ACHN (cell line): ENCODE measurements at regions not wholly inside any gene's neighbourhood (a gene's known extent, or its start where the extent isn't known, plus 50 kb on each side); places are given as distances from the start of the nearest gene placed in this dataset.
"Not testable (repeated sequence)": the region's sequence is repeated elsewhere in the genome, so short reads cannot be mapped to it uniquely, and the experiment has no call there.

Experiments
- DNase-seq: peaks from one replicate; pipeline ENCODE4 v3.0.0-alpha.2; 2015
- in situ Hi-C: cut with HindIII; loops from 2 replicates; pipeline ENCODE4 v1.10.0; 2017; ENCODE audit warnings: low sequenced_read_pairs, low pct_ligation_motif_present, low pct_unique_long_range_greater_than_20kb

DNA sequence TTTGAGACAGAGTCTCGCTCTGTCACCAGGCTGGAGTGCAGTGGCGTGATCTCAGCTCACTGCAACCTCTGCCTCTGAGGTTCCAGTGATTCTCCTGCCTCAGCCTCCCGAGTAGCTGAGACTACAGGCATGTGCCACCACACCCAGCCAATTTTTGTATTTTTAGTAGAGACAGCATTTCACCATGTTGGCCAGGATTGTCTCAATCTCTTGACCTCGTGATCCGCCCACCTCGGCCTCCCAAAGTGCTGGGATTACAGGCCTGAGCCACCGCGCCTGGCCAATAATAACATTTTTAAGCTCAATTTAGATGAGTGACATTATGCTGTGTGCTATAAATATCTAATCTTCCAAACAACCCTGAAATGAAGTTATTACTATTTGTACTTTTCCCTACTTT lies 338.8 kb upstream of the VRK2 start:
- in situ Hi-C loops, result not testable (repeated sequence)

DNA sequence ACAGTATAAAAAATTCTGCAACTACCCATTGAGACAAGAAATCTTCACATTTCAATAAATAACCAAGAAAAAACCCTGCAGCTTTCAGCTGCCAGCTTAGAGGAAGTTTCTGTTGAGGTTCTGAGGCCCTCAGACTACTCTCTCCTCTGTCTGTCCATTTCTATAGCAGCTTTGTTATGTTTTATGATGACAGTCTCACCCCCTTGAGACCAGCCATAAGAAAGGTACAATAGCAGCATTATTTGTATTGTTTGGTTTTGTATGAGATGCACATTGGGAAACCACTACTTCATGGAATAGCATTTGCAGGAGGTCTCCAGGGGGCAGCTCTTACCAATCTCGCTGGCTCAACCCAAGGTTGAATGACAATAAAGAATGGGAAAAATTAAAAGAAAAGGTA lies 334.6 kb upstream of the VRK2 start:
- DNase-seq, result no peak
- in situ Hi-C loops, result no loop called here

More for the DNA sequence above, 338.8 kb upstream of the VRK2 start:
- DNase-seq, result not testable (repeated sequence)

DNA sequence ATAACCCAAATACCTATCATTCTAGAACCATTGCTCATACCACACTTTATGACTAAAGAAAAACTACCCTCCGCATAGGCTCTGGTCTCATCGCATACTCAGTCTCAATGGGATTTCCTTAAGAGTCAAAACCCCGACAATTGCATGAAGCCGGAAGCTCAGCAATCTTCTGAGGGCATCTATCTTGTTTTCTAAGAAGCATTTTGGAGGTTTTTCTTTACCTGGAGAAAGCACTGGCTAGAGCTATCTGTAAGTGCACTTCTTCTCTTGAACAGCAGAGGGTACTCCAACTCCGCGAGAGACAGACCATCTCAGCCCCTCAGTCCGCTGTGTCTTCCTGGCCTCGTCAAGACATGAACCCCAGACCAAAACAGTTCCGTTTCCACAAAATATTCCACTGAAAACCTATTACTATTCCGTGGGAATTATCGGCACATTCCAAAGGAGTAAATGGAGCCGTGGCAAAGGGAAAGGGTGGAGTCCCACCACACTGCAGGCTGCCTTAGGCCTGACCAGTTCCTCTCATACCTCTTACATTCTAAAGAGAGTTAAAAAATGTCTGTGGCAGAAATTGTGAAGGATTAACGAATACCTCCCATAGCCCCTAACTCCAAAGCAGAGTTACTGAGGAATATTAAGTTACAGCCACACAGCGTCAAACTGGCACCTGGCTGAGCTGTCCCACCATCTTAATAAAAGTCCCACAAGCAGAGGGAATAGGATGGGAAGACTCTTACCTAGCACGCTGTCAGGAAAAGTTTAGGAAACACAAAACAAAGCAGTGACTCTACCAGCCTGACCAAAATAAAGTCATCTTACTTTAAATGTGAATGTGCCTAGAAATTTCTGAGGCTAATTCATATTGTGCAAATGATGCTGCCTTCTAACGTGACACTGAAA lies 325.6 kb upstream of the VRK2 start:
- in situ Hi-C loops, result no loop called here
- peak; percentile 84 for DNase-seq

DNA sequence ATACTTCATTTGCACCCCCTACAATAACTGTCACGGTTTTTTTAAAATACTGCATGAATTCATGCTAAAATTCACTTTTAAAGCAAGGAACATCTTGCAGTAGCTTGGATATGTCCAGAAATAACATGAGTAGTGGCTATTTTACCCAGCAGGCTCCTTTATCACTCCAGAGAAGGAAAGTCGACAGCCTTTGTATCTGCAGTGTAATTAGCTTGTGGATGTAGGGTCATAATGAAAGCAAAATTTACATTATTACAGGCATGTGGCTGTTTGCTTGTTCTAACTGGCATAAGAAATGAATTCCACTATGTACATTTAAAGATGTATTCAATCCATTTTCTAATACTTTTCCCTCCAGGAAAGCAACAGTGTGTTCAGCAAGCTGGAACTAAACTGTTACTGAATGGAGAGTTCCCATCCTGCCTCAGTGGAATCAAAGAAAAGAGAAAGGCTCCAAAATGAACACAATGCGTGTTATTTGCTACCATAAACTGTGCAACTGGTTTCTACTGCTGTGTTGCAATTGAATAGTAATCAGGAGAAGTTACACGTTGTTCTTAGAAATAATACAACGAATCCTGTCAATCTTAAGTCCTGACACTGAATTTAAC lies 321.2 kb upstream of the VRK2 start:
- no peak for DNase-seq
- in situ Hi-C loops, result no loop called here

DNA sequence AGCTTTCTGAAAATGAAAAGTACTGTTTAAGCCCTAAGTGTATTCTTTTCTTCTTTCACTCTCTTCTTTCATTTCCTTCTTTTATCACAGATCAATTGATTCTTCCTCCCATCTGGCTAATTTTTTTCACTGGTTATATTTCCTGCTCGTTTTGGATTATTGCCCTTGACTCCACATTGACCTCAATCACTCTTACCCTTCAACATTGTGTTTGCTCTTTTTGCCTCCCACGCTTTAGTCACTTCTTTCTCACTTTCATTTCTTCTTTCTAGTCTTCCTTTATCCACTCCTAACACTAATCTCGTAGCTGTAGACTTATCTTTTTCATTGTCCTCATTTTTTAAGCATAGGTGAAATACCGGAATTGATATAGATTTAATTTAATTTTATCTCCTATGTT lies 320.3 kb upstream of the VRK2 start:
- in situ Hi-C loops, result no loop called here
- DNase-seq, result no peak

DNA sequence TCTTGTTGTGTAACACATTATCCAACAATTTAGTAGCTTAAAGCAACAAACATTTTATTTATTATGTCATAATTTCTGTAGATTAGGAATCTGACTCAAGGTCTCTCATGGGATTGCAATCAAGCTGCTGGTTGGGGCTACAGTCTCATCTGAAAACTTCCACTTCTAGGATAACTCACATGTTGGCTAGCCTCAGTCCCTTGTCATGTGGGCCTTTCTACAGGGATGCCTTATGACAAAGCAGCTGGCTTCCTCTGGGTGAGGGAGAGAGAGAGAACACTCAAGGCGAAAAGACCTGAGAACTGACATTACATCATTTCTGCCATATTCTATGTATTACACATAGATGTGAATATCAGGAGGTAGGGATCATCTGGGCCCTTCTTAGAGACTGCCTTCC lies 317.9 kb upstream of the VRK2 start:
- no peak for DNase-seq
- in situ Hi-C loops, result no loop called here

DNA sequence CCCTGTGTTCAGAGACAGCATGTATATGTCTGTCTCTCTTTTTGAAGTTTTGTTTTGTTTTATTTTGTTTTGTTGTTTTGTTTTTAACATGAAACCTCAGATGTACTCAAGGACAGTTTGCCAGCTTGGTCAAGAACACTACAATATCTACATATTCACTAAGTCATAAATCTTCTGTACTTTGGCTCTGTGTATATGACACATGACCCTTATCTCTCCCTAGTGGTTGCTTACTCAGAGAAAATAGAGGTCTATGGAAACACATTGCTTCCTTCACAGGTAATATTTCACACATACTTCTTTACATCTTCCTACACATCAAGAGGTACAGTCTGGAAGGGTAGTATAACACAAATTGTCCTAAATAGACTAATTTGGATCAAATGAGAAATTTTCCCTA lies 312.6 kb upstream of the VRK2 start:
- no peak for DNase-seq
- in situ Hi-C loops, result no loop called here

DNA sequence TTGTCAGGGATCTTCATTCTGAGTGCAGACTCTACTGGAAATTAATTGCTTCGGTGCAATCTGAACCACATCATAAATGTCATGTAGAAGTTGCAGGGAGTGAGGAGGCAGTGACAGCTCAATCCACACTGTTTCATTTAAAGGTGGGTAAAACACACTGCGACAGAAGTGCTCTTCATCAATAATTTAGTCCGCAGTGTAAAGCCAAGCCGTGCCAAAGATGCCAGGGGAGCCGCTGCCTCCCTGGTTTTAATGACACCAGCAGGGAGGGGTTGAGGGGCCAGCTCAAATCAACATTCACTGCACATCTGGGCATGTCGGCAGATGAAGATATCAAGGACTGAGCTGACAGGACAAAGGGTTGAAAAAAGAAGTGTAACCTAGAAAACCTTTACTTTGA lies 305.7 kb upstream of the VRK2 start:
- DNase-seq, result no peak
- in situ Hi-C loops, result no loop called here

DNA sequence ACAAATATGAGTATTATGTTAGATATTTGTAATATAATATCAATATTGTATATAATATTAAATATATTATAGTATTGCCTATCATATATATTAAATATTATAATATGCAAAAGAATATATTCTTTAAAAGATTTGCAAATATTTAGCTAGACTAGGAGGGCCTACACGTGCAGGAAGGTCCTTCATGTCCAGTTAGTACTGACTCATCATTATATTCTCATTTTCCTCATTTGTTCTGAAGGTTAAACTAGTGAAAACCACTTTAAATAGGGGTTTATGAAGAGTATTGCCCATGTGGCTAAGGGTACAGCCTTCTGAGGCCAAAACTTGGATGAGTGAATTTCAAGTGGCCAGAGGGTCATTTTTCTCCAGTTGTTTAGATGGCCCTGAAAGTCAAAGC lies 293.0 kb upstream of the VRK2 start:
- no peak for DNase-seq
- in situ Hi-C loops, result no loop called here

DNA sequence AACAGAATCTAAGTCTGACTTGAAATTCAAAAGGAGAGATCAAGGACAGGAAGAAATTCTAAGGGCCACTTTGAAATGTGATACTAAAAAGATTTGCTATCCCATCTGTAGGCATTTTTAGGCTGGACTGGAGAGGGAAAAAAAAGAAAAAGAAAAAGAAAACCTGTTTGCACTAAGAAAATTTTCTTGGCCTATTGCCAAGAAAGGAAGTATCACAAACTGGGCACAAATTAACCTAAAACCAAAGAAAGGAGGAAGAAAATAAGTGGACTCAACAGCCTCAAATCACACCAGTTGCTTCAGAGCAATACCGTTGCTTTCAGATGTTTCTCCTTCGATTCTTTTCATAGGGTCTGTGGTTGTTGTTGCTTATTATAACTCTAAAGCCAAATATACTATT lies 287.9 kb upstream of the VRK2 start:
- in situ Hi-C loops, result no loop called here
- DNase-seq, result no peak

DNA sequence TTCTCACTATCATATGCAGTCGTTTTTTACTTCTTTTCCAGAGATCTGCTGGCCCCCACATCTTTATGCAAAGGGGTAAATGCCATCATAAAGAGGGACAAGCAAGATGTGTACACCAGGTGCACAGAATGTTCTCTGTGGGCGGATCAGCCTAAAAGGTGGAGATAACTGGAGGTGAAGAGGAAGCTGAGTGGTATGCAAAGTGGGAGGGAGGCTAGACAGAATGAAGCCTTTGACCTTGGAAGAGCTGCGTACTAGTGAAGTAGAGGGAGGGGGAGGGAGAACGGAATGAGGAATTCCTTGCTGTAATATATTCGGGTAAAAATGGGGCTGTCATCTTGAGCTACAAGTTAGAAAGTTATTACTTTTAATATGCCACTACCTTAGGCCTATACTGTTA lies 287.5 kb upstream of the VRK2 start:
- DNase-seq, result no peak
- in situ Hi-C loops, result no loop called here

DNA sequence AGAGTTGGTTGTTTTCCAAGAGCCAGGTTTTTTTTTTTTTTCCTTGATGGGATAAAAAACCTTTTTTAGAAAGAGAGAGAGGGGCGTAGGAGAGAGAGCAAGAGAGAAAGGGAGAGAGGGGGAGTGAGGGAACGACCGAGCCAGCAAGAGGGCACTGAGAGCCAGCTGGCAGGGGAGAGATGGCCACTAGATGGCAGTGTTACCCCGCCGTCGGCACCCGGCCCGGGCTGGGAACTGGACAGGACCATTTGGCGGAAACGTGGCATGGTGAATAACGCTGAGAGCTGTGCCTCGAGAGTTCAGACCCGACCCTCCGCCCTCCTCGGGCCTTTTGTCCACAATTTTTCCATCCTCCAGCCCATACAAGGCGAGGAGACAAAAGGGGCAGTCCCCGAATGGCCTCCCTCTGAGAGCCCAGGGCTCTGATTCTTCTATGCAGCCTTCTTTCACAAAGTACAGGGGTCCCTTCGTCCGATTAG lies 286.7 kb upstream of the VRK2 start:
- in situ Hi-C loops, result no loop called here

DNA sequence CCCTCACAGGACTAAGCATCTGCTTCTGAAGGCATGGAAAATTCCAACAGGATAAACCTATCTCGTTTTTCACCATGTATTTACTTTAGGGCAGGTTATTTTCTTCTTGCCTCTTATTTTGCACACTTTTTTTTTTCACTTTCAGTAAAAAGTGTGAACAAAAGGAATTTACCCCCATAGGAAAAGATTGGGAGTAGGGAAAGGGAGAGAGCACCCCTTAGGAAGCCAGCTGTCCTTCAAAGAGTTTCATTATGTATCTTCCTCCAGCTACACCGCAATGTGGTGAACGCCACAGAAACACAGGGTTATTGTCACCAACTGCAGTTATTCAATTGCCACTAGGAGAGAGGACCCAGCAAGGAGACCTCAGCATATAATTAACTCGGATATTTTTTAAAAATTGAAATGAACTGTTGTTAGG lies 286.2 kb upstream of the VRK2 start:
- in situ Hi-C loops, result no loop called here
- DNase-seq, result no peak

More for the DNA sequence above, 286.7 kb upstream of the VRK2 start:
- peak; percentile 84 for DNase-seq

DNA sequence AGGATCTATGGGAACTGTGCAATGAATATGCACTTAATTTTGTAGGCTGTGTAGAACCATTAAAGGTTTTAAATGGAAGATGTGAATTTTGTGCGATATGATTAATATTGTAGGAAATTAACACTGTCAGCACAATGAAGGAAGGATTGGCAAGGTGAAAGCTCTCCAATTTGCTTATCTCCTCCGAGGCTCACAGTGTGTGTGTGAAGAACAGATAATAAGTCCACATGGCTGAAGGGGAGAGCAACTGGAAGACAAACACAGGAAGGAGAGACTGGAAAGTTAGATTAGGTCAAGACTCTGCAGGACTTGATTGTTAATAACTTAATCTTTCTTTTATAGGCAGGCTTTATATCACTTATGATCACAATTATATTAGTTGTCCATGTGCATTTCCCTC lies 269.7 kb upstream of the VRK2 start:
- in situ Hi-C loops, result no loop called here
- no peak for DNase-seq

DNA sequence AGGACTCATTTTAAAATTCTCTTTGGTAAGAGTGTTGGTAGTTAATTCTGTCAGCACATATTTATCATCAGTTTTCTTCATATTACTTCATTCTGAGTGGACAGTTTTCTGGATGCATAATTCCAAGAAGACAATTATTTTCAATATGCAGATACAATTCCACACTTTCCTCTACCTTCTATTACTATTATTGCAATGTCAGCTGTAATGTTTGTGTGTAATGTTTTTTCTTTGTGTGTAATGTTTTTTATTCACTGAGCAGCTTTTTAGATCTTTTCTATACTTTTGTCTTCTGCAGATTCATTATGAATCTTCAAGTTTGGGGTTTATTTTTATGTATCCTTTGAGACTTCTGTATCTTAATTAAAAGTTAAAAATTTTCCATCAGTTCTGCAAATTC lies 264.0 kb upstream of the VRK2 start:
- in situ Hi-C loops, result no loop called here
- no peak for DNase-seq

DNA sequence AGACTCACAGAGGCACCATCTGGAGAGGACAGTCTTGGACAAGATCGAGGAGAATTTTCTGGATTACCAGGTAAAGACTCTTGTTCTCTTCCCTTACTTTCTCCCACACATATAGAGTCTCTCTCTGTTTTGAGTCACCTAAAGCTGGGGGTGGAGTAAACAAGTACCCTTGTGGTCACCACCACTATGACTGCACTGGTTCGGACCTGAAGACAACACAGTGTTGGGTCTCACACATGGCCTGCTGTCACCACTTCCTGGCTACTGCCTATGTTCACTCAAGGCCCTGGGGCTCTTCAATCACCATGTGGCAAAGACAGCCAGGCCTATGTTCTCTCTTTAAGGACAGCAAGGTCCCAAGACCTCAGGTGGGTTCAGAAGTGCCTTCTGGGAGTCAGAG lies 253.3 kb upstream of the VRK2 start:
- no peak for DNase-seq
- in situ Hi-C loops, result no loop called here

DNA sequence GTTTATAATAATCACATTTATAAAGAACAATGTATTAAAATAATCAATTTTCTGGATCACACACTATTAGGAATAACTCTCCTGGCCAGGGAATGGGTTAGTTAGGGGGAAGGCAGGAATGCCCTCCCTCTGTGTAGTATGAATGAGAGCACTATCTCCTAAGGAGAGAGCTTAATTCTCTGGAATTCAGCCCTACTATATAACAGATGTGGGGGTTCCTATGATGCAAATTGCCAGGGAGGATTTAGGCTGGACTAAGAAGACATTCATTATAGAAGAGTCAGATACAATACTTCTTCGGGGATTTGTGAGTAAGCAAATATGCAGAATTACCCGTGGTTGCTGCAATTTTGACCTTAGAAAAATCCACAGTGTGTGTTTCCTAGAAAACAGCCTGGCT lies 250.1 kb upstream of the VRK2 start:
- in situ Hi-C loops, result no loop called here

DNA sequence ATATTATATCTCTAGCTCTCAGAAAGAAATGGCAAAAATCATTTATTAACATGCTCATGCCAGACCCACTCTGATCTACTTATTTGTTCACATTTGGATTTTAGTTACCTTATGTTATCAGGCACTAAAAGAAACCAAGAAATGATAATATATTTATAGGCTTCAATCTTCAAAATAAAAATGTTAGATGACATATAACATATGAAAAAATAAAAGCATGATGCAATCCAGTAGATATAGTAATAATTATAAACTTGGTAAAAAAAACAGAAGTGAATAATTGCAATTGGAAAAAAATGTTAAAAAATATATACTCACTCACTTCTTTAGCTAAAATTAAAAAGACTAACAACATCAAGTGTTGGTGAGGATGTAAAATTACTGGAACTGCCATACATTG lies 248.3 kb upstream of the VRK2 start:
- in situ Hi-C loops, result no loop called here
- no peak for DNase-seq

More for the DNA sequence above, 250.1 kb upstream of the VRK2 start:
- no peak for DNase-seq

DNA sequence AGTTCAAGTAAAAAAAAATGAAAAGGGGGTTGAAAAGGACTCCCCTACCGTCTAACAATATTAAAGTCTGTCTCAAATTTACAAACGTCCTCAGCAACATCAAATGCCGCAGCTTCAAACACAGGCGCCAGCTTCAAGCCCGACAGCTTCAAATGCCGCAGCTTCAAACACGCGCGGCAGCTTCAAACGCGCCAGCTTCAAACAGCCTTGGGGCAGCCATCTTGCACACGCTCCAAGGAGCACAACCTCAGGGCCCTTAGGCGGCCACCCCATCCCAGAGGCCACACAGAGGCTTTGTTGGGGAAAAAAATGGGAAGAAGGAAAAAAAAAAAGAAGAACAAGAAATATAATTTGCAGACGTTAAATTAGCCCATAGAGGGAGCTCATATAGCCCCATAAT lies 244.4 kb upstream of the VRK2 start:
- DNase-seq, result no peak
- in situ Hi-C loops, result no loop called here

DNA sequence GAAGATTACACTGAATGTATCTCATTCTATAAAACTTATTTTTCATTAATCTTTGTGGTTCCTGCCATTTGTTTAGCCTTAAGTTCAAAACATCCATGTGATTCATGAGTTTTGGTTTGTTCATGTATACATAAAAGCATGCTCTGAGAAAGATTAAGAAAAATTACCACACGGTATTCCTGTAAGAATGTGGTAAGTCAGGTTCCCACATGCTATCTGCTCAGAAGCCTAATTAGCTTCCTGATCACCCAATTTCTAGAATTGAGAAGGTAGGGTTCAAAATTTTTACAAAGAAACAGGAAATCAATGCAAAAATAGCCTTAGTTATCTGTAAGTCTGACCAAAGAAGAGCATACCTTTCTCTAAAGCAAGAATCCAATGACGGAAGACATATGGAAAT lies 241.6 kb upstream of the VRK2 start:
- no peak for DNase-seq
- in situ Hi-C loops, result no loop called here
